Lower leg skin (tissue), 4 donors: ENCODE measurements at regions not wholly inside any gene's neighbourhood (a gene's known extent, or its start where the extent isn't known, plus 50 kb on each side); places are given as distances from the start of the nearest gene placed in this dataset.

Experiments
- DNase-seq, 2 donors: peaks; one replicate each; pipeline ENCODE4 v3.0.0-alpha.2; 2019; ENCODE audit warnings: low spot score in 2 of 2
- H3K4me3 ChIP-seq: fragments of 200-600 bp; sonication (generic); 2 replicates; pipeline ENCODE4 v1.5.1; 2017; ENCODE audit warnings: mild to moderate bottlenecking, low read depth; ENCODE audit not compliant: poor library complexity, severe bottlenecking
- CTCF ChIP-seq, 3 donors: fragments of 450-650 bp; IDR thresholded peaks; one replicate each; pipeline ENCODE4 v1.5.1; 2016; ENCODE audit warnings: antibody characterized with exemption in 3 of 3, mild to moderate bottlenecking in 3 of 3, moderate library complexity in 2 of 3
- POLR2A ChIP-seq, 2 donors: fragments of 450-650 bp; IDR thresholded peaks; one replicate each; pipeline ENCODE4 v1.6.1; 2016 to 2017; ENCODE audit warnings: antibody characterized with exemption in 2 of 2, mild to moderate bottlenecking in 1 of 2, moderate library complexity in 1 of 2
- WGBS, 2 donors: methylation state at CpG; one replicate each; pipeline ENCODE4 v1.1.5; 2018; 5-methylcytosine and 5-hydroxymethylcytosine counted together
- intact Hi-C: fragments of 100-400 bp; cut with DNase I; formaldehyde crosslinking; loops from one replicate; pipeline ENCODE4 v1.15.0; 2023; ENCODE audit warnings: low total_unique reads

DNA sequence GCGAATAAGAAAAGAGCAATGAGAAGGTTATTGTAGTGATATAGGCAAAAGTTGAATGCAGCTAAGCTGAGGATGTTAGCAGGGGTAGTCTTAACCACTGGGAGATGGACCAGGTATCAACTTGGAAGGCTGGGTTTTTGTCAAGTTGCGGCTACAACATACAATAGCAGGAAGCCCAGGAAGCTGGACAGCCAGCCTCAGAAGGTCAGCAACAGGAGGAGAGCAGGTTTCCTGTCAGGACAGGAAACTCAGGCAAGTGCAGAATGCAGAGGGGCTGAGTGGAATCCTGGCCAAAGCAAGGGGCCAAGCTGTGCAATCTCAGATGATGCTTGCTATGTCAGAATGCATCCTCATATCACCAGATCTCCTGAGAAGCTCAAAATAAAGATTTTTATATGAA is 530.0 kb upstream of the ID2 start:
- H3K4me3 ChIP-seq: no peak overlapping the region
- TF ChIP-seq POLR2A (IDR thresholded peaks at IDR 0.05): no peak
- TF ChIP-seq CTCF (IDR thresholded peaks at IDR 0.05): no peak
- DNase-seq: no peak
- intact Hi-C loops: no loop called here
- WGBS, 2 donors: 88 to 93% methylated on average over 2 of the region's 2 CpGs

- H3K4me3 ChIP-seq: no peak overlapping the region
- no peak for TF ChIP-seq POLR2A (IDR thresholded peaks at IDR 0.05)
- TF ChIP-seq CTCF (IDR thresholded peaks at IDR 0.05): no peak
- intact Hi-C loops: no loop called here
- no peak for DNase-seq
- WGBS, 2 donors: 88 to 90% methylated on average over 11 of the region's 11 CpGs
Observed at GRCh38 chr2:8152392-8153257, 529.2 kb upstream of the ID2 start.

- 95 to 96% methylated on average over 8 of the region's 8 CpGs for WGBS, 2 donors
- intact Hi-C loops: no loop called here
- H3K4me3 ChIP-seq: no peak overlapping the region
- no peak for TF ChIP-seq POLR2A (IDR thresholded peaks at IDR 0.05)
- TF ChIP-seq CTCF (IDR thresholded peaks at IDR 0.05): no peak
- DNase-seq: no peak
Observed at GRCh38 chr2:8153258-8153718, 528.6 kb upstream of the ID2 start.

DNA sequence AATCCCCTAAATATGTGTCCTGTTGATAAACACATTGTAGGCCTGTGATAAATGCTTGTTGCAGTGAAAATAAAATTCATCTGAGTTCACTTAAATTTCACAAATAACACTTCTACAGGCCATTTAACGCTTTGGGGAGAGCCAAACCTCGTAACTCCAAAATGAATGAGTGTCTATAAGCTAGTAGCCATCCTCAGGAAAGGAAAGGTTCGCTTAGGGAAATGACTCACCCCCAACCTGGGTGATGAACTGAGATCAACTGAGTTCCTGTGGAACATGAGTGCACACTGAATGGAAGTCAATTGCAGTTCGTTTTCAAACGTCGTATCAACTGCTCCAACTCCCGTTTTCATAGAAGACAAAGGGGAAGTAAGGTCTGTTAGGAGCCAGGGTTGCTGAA is 527.6 kb upstream of the ID2 start:
- H3K4me3 ChIP-seq: no peak overlapping the region
- no peak for DNase-seq
- WGBS, 2 donors: 75 to 89% methylated on average over 7 of the region's 7 CpGs
- intact Hi-C loops: no loop called here
- TF ChIP-seq CTCF (IDR thresholded peaks at IDR 0.05): no peak
- TF ChIP-seq POLR2A (IDR thresholded peaks at IDR 0.05): no peak

DNA sequence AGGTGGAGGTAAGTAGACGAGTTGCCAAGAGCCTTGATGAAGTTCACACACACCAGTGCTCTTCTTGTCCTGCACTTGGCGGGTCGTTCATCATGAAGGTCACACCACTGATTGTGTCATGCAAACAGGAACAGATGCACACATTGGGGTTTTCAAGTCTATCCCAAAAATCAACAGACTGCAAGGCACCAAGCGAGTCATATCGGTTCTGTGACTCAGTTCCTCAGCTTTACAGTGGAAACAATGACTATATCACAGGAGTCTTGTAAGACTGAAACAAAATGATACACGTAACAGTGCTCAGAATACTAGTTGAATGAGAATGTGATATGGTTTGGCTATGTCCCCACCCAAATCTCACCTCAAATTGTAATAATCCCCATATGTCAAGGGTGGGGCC is 526.9 kb upstream of the ID2 start:
- no peak for DNase-seq
- WGBS, 2 donors: 93 to 95% methylated on average over 6 of the region's 6 CpGs
- intact Hi-C loops: no loop called here
- no peak overlapping the region for H3K4me3 ChIP-seq
- TF ChIP-seq CTCF (IDR thresholded peaks at IDR 0.05) (no peak), POLR2A (IDR thresholded peaks at IDR 0.05) (no peak)
